GM04503 (cell line): ENCODE measurements at regions not wholly inside any gene's neighbourhood (a gene's known extent, or its start where the extent isn't known, plus 50 kb on each side); places are given as distances from the start of the nearest gene placed in this dataset.
"Not testable (repeated sequence)": the region's sequence is repeated elsewhere in the genome, so short reads cannot be mapped to it uniquely, and the experiment has no call there.

ENCODE experiments used
- DNase-seq: peaks from one replicate; pipeline ENCODE4 v3.0.0-alpha.2; 2012; ENCODE audit warnings: low read depth

DNA sequence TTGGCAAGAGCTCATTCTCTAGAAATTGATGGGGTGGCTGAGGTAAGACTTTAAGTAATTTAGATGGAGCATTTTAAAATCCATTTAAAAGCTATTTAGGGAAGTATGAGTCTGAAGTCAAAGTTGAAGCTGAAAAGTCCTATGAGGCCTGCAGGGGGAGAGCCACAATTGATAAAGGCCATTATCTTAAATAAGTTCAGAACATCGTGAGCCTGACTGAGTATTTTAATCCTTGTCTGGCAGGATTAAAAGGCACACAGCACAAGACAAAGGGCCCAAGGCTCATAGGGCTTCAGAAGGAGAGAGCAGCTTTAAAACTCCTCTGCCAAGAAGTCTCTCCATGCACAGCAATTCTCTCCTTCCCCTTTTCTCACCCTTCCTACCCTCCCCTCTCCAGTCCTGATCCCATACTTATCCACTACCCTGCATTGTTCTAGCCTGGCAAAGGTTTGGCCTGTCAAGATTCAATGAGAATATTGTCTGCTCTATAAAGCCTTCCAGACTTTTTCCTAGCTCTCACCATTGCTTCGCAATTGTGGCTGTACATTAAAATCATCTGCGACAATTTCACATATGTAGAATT is 1312.9 kb downstream of the FAM181B start:
- no peak for DNase-seq

DNA sequence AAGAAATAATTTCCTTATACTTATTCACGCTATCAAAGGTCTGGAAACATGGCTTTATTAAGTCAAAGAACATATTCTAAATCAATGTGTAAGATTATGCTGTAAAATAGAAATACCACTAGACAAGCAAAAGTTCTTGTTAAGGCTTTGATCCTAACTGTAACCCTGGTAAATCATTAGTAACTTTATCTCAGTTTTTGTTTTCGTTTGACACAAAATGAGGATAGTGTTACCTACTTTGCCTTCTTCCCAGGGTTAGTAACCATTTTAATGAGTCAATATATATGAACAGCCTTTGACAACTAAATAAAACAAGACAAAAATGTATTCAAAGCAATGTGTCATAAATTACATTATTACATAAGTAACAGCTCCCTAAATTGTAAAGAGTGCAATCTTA is 1336.3 kb downstream of the FAM181B start:
- no peak for DNase-seq

DNA sequence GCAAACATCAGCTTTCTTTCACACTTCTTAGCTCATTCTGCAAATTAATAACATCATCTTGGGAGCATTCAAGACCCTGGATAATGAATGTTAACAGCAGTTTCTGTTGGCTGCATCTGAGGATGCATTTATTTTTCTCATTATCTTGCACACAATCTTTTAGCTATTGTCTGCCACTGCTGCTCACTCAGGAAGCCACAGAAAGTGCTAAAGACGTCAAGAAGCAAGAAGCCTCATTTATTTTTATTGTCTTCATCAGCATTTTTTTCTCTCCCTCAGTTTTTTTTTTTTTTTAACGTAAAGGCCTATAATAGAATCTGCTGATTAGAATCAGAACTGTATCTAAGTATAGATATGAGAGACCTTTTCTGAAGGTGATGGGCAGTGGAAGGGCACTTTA is 1339.4 kb downstream of the FAM181B start:
- no peak for DNase-seq

DNA sequence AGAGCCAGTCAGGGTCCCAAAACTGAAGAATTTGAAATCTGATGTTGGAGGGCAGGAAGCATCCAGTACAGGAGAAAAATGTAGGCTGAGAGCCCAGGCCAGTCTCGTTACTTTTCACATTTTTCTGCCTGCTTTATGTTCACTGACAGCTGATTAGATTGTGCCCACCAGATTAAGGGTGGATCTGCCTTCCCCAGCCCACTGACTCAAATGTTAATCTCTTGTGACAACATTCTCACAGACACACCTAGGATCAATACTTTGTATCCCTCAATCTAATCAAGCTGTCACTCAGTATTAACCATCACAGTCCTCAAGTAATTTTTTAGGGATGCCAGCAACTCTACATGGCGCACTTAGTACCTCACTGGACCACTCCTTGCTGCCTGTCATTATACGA is 1345.3 kb downstream of the FAM181B start:
- DNase-seq: no peak

DNA sequence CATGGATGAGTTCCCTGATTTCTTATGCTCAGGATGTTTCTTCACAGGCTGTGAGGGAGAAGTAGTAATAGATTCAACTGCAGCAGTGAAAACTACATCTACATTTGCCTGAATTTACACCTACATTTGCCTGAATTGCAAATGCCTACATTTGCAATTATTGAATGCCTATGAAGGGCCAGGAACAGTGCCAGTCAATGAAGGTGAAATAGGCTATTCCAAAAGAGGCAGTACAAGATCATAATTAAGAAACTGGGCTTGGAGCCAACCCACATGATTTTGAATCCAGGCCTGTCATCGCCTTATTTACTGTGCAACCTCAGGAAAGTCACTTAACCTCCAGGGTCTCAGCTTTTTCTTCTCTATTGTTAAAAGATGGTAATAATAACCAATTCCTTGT is 1353.3 kb downstream of the FAM181B start:
- no peak for DNase-seq

DNA sequence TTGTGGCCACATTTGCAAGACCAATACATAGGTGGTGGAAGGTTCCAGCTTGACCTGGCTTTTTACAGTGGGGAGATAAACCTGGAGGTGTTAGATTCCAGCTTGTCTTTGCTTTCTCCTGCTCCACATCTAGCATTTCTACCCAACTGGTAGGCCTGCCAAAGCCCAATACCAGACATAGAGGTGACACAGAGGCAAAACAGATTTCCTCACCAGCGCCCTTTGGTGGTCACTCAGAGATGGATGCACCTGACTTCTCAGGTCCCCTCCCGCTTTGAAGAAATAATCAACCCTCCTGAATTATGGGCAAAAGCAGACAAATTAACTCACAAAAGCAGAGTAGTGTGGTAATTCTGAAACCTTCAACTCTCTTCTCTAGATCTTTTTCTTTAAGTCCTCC is 1356.2 kb downstream of the FAM181B start:
- no peak for DNase-seq

DNA sequence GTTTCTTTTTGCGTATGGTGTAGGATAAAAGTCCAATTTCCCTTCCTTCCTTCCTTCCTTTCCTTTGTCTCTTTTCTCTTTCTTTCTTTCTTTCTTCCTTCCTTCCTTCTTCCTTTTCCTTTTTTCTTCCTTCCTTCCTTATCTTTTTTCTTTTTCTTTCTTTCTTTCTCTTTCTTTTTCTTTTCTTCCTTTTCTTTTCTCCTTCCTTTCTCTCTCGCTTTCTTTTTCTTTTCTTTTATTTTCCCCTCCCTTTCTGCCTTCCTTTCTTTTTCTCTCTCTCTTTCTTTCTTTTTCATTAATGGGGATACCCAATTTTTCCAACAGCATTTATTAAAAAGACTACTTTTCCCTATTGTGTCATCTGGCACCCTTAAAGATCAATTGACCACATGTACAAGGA is 1359.7 kb downstream of the FAM181B start:
- no peak for DNase-seq

DNA sequence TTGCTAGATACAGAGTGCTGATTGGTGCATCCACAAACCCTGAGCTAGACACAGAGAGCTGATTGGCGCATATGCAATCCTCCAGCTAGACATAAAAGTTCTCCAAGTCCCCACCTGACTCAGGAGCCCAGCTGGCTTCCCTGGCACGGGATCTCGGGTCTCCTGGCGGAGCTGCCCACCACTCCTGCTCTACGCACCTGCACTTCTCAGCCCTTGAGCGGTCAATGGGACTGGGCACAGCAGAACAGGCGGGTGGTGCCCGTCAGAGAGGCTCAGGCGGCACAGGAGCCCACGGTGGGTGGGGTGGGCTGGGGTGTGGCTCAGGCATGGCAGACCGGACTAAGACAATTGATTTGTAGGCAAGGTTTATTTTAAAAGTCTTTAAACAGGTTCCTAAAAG is 1365.5 kb downstream of the FAM181B start:
- no peak for DNase-seq

DNA sequence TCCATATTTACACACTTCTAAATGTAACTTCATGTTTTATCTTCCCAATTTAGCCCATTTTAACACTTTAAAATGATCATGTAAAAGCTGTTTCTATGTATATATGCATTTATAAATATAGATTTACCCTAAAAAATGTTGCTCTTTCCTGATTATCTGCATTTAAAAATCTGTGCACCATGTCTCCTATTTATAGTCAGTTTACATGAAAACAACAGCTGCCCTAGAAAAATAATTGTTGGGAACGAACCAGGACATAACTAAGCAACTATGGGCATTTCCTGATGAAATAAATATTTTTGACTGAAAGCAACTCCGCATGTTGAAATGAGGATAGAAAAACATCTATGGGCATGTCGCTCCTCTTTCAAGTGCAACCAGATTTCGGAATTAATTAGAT is 1368.2 kb downstream of the FAM181B start:
- DNase-seq: no peak

DNA sequence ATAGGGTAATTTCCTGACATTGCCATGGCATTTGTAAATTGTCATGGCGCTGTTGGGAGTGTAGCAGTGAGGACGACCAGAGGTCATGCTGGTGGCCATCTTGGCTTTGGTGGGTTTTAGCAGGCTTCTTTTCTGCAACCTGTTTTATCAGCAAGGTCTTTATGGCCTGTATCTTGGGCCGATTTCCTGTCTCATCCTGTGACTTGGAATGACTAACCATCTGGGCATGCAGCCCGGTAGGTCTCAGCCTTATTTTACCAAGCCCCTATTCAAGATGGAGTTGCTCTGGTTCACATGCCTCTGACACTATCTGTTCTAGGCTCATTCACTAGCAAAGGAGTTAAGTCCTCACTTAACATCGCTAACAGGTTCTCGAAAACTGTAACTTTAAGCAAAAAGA is 1374.2 kb downstream of the FAM181B start:
- no peak for DNase-seq

DNA sequence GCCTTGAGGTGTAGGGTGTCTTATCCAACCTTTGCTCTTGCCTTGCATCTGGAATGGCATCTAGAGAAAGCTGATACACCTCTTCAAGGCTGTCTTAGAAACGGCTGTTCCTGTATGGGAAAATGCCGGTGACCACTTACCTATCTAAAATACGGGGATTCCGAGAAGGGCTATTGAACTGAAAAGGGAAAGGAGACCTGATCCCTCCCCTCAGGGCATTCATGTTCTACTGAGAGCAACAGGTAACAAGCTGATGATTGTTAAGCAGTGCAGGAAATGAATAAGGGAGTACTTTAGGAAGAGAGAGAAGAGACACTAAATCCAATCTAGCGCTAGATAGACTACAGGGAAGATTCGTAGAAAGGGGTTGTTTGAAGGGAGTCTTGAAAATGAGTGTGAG is 1388.1 kb downstream of the FAM181B start:
- no peak for DNase-seq

DNA sequence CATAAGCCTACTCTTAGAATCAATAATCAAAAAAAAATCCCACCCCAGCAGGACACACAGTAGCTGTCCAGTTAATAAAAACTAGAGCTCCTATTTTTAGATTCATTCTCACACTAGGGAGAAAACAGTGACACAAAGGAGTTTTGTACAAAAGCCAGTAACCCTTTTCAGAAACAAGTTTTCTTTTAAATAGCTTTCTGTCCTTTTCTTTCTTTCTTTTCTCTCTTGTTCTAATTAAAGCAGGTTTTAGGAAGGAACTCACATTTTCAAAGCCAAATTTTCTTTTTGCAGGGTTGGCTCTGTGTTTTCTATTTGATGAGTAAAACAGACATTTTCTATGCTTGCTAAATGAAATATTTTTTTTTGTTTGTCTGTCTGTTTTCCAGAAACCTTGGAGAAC is 1390.7 kb downstream of the FAM181B start:
- no peak for DNase-seq

DNA sequence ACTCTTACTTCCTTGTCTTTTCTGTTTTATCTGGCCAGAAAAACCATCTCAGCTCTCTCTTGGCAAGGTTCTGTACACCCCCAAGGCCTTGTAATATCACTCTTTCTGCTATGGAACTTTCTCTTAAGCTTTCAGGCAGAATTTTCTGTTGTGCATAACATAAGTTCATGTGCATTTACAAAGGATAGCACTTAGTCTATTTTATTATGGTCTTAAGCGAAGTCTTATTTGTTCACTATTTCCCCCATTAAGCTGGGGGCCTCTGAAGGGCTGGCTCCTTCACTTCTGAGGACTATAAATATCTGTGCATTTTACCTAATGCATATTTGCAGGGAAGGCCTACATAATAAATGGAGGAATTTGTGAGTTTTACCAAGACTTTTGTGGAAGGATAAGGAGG is 1393.4 kb downstream of the FAM181B start:
- no peak for DNase-seq

DNA sequence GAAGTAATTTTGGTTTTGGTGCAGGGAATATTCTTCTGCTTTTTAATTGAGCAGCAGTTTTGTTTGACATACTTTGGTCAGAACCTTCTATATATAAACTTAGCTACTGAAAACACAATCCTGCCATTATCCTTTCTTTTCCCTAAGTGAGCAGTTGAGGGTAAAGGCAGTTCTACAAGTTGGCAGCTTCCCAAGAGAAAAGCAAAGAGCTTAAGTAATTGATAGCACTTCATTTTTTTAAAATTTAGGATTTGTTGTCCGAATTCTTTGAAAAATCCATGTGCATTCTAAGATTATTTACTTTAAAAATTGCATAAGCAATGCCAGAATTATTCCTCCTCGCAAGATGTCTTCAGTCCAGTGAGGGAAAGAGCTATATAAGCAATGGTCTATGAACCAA is 1394.1 kb downstream of the FAM181B start:
- DNase-seq: no peak

DNA sequence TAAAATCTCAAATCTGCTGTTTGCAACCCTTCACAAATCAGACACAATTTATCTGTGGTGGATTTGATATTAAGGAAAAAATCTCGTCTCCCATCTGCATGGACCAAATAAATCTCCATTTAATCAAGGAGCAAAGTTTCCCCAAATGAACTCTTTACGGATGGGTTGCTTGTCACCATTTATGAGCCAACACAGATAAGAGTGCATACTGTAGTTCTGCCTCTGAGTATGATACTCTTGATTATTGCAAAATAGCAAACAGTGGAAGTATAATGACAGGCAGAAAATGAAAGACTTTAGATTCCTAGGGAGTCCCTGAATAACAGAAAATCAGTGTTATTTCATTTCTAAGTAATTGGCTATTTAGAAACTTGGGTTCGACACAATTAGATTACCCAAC is 1395.9 kb downstream of the FAM181B start:
- DNase-seq: no peak

DNA sequence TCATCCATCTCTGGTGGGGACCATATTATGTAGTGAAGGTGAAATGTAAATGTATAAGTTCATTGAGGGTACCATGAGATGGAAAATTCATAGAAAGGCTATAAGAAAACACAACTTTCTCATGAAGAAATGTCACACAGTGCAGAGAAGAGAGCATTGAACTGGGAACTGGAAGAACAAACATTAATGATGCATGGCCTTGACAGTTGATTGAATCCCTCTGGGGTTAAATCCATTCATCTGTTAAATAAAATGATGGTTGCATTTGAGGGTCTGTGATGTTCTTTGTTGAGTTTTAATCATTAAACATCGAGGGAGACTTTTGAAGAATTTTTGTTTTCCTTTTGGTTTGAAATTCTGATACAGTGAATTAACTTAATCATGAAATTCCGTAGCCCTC is 1401.4 kb downstream of the FAM181B start:
- no peak for DNase-seq

DNA sequence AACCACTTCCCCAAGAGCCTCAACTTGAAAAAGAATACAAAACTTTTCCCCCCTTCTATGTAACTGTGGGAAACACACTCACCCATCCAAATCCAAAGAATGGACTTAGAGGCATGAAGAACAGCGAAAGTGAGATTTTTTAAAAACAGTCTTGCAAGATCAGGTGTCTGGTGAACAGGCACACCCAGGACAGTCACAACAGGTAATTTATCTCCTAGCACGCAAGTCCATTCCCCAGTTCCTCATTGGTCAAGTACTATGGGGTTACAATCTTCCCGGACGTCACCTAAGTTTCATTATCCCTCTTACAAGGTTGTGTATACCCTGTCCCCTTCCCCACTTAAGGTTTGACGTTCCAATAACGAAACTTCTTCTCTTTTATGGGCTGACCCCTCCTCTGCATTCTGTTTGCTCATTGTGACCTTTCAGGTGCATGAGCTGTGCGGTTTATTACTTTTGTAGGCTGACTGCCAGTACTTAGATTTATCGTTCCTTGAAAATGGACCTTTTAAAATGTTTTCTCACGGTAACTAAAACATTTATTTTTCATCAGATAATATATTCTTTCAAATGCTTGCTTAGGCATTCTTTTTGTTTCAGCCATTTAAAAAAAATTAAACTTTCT is 1401.9 kb downstream of the FAM181B start:
- no peak for DNase-seq

DNA sequence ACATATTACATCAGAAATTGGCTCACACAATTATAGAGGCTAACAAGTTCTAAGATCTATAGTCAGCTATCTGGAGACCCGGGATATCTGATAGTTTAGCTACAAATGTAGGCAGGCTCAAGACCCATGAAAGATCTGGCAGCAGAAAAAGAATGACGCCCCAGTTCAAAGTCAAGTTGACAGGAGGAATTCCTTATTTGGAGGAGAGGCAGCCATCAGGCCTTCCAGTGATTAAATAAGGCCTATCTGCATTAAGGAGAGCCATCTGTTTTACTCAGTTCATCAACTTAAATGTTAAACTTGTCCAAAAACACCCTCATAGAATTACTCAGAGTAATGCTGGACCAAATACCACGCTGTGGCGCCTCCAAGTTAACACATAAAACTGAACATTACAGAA is 1402.6 kb downstream of the FAM181B start:
- no peak for DNase-seq

DNA sequence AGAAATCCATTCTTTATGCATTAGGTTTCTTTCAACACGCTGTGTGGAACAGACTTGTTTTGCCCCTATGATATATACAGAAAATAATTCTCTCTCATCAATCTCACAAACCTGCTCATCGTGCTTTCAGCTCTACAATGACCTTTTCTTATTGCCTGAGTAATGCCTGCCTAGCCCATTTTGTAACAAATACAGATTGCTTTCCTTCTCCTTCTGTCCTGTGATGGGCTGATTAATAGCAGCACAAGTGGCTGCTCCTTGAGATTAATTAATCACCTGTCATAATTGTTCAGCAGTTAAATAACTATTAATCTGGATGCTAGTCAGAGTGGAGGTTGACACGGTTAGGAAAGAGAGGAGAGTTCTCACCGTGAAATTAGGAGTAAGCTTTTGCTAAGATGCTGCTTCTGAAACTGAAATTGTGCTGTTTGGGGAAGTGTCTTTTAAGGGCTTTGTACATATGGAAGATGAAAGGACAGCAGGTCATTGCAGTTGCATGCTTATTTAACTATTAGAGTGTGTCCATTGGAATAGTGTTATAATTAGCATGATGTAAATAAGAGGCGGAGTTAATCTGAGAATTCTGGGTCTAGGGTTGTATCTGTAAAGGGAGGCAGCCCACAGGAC is 1430.5 kb downstream of the FAM181B start:
- no peak for DNase-seq

DNA sequence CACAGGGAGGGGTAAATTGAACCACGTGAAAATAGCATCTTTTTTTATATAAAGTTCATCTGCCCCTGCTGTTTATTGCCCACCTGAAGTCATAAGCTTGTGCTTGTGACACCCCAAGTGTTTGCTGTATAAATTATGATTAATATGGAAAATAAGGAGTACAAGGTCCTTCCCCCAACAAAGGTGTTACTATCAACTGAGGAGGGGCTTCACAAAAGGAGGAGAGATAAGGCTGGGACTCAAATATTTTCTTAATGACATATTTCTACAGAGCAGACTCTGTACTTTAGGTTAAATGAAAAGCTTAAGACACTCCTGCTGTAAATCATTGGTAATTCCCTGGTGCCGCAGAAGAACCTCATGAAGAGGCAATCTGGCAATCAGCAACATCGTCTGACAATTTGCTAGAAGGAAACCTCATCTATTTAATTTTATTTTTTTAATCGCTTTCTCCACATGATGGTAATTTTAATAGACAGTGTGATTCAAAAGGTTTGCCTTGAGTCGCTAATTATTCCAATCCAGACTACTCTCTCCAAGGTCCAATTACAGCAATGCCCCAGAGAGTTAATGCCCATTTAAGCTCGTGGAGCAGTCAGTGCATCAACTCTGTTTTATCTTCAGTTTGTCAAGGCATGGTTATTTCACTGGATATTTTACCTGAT is 1432.4 kb downstream of the FAM181B start:
- DNase-seq: no peak

DNA sequence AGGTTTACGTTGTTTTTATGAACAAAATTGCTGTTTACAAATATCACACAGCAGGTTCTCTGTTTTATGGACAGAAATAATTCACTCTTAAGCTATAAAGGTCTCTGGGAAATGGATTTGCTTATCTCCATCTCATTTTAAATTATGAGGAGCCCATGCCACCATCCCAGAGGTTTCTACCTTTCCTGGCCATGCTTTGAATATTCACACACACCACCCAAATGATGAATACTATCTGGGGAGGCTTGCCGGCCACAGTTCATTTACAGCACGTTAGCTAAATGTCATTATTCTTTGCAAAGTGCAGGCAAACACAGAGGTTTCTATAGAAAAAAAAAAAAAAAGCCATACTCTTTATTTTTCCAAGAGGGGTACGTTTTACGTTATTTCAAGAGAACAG is 1446.7 kb downstream of the FAM181B start:
- DNase-seq: no peak

DNA sequence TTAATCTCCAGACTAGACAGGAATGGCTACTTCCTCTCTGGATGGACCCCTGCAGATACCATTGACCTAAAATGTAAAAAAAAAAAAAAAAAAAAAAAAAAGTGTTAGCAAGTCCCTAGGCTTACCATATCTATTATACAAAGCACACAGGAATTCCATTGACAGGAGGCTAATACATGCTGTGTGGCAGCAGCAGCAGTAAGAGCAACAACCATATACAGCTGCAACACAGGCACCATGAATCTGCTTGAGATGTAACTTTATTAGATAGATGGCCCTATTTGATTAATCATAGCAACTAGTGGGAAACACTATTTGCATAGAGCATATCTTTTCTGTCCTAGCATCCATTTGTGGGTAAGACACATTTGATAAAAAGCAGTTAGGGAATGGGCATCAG is 1447.1 kb downstream of the FAM181B start:
- no peak for DNase-seq

DNA sequence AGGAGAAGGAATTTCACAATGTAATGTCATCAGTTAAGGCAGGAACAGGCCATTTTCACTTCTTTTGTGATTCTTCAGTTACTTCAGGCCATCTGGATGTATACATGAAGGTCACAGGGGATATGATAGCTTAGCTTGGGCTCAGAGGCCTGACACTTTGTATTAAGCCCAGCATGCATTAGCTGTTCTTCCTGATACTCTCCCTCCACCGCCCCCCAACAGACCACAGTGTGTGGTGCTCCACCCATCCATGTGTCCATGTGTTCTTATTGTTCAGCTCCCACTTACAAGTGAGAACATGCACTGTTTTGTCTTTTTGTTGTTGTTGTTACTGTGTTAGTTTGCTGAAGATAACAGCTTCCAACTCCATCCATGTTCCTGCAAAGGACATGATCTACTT is 1453.4 kb downstream of the FAM181B start:
- DNase-seq: not testable (repeated sequence)

DNA sequence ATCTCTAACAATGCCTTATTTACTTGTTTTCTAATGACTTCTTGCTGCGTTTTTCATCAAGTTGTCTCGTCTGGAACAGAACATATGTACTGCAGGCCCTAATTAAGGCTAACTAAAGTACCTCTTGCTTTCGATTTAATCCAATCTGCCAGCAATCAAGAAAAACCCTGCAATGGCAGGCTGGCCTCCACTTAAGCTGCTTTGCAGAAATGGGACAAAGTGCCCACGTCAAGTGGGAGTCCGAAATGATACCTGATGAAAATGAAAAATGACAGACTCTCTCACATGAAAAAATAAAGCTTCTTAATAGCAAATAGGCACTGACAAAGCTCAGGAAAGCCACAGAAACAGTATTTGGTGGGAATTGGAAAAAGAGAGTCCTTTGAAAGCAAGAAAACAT is 1454.7 kb downstream of the FAM181B start:
- DNase-seq: no peak
